ENCODE measurements at regions not wholly inside any gene's neighbourhood (a gene's known extent, or its start where the extent isn't known, plus 50 kb on each side); places are given as distances from the start of the nearest gene placed in this dataset.

- Histone ChIP-seq H3K9ac (ENCODE audit: low read depth, low read length) (no peak overlapping the region), H4K20me1 (ENCODE audit: insufficient read depth, low read length) (no peaks in the 10 kb centered on the region), H3K36me3 (ENCODE audit: insufficient read depth, low read length) (no peaks in the 10 kb centered on the region), H3K4me3 (ENCODE audit: low read depth in 1 of 2, low read length in 2 of 2) (no peak overlapping the region), H3K9me3 (ENCODE audit: insufficient read depth, low read length, severe bottlenecking) (no peaks in the 10 kb centered on the region), H2AFZ (ENCODE audit: low read depth, low read length) (no peak overlapping the region), H3K27me3 (ENCODE audit: insufficient read depth, low read length, poor library complexity) (peaks cover 3% of the 10 kb centered on the region), H3K79me2 (ENCODE audit: insufficient read depth, low read length) (no peaks in the 10 kb centered on the region), H3K4me2 (ENCODE audit: insufficient read depth, low read length) (no peak overlapping the region), H3K4me1 (ENCODE audit: insufficient read depth, low read length) (no peaks in the 10 kb centered on the region), H3K27ac (ENCODE audit: low read length) (no peak overlapping the region)
- ATAC-seq (ENCODE audit: insufficient read depth, low read depth) = no peak
- no peak for DNase-seq
- TF ChIP-seq EZH2 (IDR thresholded peaks at IDR 0.05; ENCODE audit: borderline replicate concordance, low read depth, low read length, severe bottlenecking) (no peak), CTCF (IDR thresholded peaks at IDR 0.05; ENCODE audit: borderline replicate concordance, extremely low read depth, low read length, poor library complexity, severe bottlenecking) (no peak)
Observed at GRCh38 chr6:135627092-135627715, 129.7 kb upstream of the AHI1 start.

GRCh38 chr6:135630789-135631376 is 133.3 kb upstream of the AHI1 start:
- no peaks in the 10 kb centered on the region for H3K9me3 ChIP-seq (ENCODE audit: insufficient read depth, low read length, severe bottlenecking)
- TF ChIP-seq EZH2 (IDR thresholded peaks at IDR 0.05; ENCODE audit: borderline replicate concordance, low read depth, low read length, severe bottlenecking) (no peak), CTCF (IDR thresholded peaks at IDR 0.05; ENCODE audit: borderline replicate concordance, extremely low read depth, low read length, poor library complexity, severe bottlenecking) (no peak)
- no peak overlapping the region for H2AFZ ChIP-seq (ENCODE audit: low read depth, low read length)
- H3K27ac ChIP-seq (ENCODE audit: low read length) = no peak overlapping the region
- H4K20me1 ChIP-seq (ENCODE audit: insufficient read depth, low read length) = no peaks in the 10 kb centered on the region
- no peak overlapping the region for H3K4me3 ChIP-seq (ENCODE audit: low read depth in 1 of 2, low read length in 2 of 2)
- no peak overlapping the region for H3K9ac ChIP-seq (ENCODE audit: low read depth, low read length)
- no peak for ATAC-seq (ENCODE audit: insufficient read depth, low read depth)
- no peaks in the 10 kb centered on the region for H3K79me2 ChIP-seq (ENCODE audit: insufficient read depth, low read length)
- H3K4me1 ChIP-seq (ENCODE audit: insufficient read depth, low read length) = no peaks in the 10 kb centered on the region
- no peak overlapping the region for H3K4me2 ChIP-seq (ENCODE audit: insufficient read depth, low read length)
- H3K27me3 ChIP-seq (ENCODE audit: insufficient read depth, low read length, poor library complexity) = peaks cover 9% of the 10 kb centered on the region
- no peak for DNase-seq
- H3K36me3 ChIP-seq (ENCODE audit: insufficient read depth, low read length) = no peaks in the 10 kb centered on the region

- no peak for ATAC-seq (ENCODE audit: insufficient read depth, low read depth)
- Histone ChIP-seq H4K20me1 (ENCODE audit: insufficient read depth, low read length) (no peaks in the 10 kb centered on the region), H3K79me2 (ENCODE audit: insufficient read depth, low read length) (no peaks in the 10 kb centered on the region), H3K9ac (ENCODE audit: low read depth, low read length) (no peak overlapping the region), H2AFZ (ENCODE audit: low read depth, low read length) (no peak overlapping the region), H3K4me1 (ENCODE audit: insufficient read depth, low read length) (no peaks in the 10 kb centered on the region), H3K27me3 (ENCODE audit: insufficient read depth, low read length, poor library complexity) (peaks cover 9% of the 10 kb centered on the region), H3K9me3 (ENCODE audit: insufficient read depth, low read length, severe bottlenecking) (no peaks in the 10 kb centered on the region), H3K27ac (ENCODE audit: low read length) (no peak overlapping the region), H3K4me3 (ENCODE audit: low read depth in 1 of 2, low read length in 2 of 2) (no peak overlapping the region), H3K4me2 (ENCODE audit: insufficient read depth, low read length) (no peak overlapping the region), H3K36me3 (ENCODE audit: insufficient read depth, low read length) (no peaks in the 10 kb centered on the region)
- DNase-seq = no peak
- no peak for TF ChIP-seq EZH2 (IDR thresholded peaks at IDR 0.05; ENCODE audit: borderline replicate concordance, low read depth, low read length, severe bottlenecking)
- TF ChIP-seq CTCF (IDR thresholded peaks at IDR 0.05; ENCODE audit: borderline replicate concordance, extremely low read depth, low read length, poor library complexity, severe bottlenecking) = no peak
Observed at GRCh38 chr6:135631821-135632220, 134.3 kb upstream of the AHI1 start.
